Activated CD4-positive, alpha-beta T cell treated with anti-CD3 and anti-CD28 coated beads, Interleukin-2, Interleukin-4, amounts not matched to agents 100 ng/mL and 50 ng/mL, durations not matched to agents 16 hours and 8 hours (primary cell): ENCODE measurements at regions not wholly inside any gene's neighbourhood (a gene's known extent, or its start where the extent isn't known, plus 50 kb on each side); places are given as distances from the start of the nearest gene placed in this dataset.
"Not testable (repeated sequence)": the region's sequence is repeated elsewhere in the genome, so short reads cannot be mapped to it uniquely, and the experiment has no call there.

Source experiments
- DNase-seq: peaks from one replicate; pipeline ENCODE4 v3.0.0-alpha.2; 2020; ENCODE audit warnings: low spot score

DNA sequence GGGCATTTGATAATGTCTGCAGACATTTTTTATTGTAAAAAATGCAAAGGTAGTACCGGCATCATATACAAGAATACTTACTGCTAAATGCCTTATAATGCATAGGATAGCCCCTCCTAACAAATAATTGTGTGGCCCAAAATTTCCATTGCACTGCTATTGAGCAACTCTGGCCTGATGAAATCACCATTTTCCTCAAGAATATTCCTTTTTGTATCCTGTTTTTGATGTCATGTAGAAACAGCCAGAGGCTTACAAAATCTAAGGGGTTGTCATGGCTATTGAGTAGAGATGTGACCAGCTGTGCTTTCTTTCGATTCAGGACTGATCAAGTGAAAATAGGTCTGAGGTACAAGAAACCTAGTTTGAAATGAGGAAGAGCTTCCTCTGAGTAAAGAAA, 854.3 kb downstream of the KCNA4 start:
- DNase-seq: no peak

DNA sequence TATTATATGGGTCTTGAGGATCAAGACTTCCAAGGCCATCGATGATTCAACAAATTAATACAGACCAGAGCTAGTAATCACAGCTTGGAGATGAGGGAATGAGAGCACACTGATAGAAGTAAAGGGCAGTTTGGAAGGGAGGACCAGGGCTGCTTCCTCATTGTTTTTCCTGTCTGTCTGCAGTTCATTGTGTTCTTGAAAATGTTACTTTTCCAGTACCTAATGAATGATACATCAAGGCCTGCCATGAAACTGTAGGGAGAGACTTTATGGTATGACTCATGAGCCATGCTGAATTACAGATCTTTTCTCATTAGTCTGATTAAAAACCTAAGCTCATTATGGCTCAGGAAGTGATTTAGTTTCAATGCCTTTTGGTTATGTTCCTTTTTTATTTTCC, 855.6 kb downstream of the KCNA4 start:
- DNase-seq: no peak

- peak; percentile 19 for DNase-seq
Observed at GRCh38 chr11:29159552-29160465, 857.0 kb downstream of the KCNA4 start.

GRCh38 chr11:29153078-29153477, 863.8 kb downstream of the KCNA4 start:
- no peak for DNase-seq

- not testable (repeated sequence) for DNase-seq
Observed at GRCh38 chr11:29142573-29142972, 874.3 kb downstream of the KCNA4 start.

- DNase-seq: no peak
Observed at GRCh38 chr11:29135504-29135903, 881.3 kb downstream of the KCNA4 start.

DNA sequence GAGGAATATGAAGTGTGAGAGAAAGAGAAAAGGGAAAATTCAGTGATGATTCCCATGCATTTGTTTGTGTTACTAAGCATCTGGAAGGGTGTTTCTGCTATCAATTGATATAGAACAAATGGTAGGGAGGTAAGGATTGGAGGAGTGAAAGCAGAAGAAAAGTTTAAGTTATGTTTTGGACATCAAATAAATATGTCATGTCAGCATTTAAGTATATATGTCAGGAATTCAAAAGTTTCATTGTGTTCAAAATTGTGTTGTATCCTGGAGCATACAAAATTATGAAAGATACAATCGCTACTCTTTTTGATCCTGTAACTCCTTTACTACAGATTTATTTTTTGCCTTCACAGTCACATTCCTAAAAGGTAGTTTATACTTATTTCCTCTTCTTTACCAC, 885.8 kb downstream of the KCNA4 start:
- no peak for DNase-seq

- no peak for DNase-seq
Observed at GRCh38 chr11:29129844-29130243, 887.0 kb downstream of the KCNA4 start.

DNA sequence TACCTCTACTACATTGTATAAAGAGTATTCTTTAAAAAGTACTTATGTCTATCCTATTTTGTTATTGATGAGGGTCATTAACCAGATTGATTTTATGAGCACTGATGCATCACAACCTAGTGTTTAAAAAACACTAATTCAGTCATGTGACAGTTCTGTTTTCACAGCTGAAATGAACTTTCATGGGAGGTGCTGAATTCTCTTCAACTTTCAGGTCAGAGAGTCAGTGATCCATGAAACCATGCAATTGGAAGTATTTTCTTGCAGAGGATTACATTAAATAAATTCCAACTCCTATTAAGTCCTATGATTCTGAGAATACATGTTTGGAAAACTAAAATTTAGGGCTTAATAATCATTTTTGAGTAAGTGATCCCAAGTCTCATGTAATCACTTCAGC, 889.4 kb downstream of the KCNA4 start:
- DNase-seq: no peak

GRCh38 chr11:29125606-29126005, 891.2 kb downstream of the KCNA4 start:
- DNase-seq: no peak

GRCh38 chr11:29124470-29124869, 892.4 kb downstream of the KCNA4 start:
- no peak for DNase-seq

GRCh38 chr11:29119707-29120618, 896.9 kb downstream of the KCNA4 start:
- no peak for DNase-seq

GRCh38 chr11:29119116-29119515, 897.7 kb downstream of the KCNA4 start:
- no peak for DNase-seq

- DNase-seq: no peak
Observed at GRCh38 chr11:29100967-29101366, 915.9 kb downstream of the KCNA4 start.

- no peak for DNase-seq
Observed at GRCh38 chr11:29095821-29096220, 921.0 kb downstream of the KCNA4 start.

DNA sequence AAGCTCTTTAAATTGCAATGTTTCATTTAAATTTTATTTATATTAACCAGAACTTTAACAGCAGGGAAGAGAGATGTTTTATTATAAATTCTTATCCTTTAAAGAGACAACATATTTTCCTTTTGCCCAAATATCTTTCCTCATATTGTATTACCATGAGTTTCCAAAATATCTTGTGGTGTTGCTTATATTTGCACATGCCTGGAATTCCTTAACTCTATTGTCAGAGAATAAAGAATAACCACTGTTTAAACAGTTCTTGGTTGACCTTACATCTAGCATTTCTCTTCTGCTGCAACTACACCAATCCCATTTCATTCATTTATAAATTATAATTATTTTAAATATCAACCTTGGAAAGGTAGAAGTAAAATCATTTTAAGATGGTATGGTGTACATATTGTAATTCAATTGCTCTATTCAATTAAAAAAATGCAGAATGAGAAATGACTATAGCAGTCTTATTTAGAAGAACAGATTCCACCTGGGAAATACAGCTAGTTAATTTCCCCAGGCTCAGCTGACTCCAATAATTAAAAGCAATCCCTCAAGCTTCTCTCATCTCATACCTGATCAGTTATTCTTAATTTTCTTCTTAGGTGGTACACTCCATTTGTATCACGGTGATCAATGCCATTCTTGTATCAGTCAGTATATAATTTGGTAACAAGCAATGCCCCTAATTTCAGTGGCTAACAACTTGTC, 923.3 kb downstream of the KCNA4 start:
- DNase-seq: no peak

DNA sequence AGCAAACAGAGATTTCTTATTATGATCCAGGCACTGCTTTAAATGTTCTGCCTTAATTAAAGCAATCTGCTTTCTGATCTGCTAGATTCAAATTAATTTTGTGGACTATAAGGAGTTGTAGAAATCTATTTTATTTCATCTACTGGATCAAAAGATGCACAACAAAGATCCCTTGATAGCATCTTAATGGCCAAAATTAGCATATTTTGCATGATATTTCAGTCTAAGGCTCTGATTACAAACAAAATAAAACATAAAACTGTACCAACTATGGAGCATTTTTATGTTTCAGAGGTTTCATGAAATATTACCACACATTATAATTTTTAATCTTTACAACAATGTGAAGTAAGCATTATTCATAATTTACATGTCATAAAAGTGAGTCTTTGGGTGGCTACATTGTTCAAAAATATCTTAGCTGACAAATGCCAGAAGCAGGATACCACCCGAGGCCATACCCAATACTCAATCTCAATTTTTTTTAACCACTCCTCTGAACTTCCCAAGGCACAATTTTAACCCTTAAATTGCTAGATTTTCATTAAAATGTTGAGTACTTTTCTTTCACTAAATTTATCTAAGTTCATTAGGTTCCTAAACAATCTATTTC, 929.5 kb downstream of the KCNA4 start:
- DNase-seq: no peak

DNA sequence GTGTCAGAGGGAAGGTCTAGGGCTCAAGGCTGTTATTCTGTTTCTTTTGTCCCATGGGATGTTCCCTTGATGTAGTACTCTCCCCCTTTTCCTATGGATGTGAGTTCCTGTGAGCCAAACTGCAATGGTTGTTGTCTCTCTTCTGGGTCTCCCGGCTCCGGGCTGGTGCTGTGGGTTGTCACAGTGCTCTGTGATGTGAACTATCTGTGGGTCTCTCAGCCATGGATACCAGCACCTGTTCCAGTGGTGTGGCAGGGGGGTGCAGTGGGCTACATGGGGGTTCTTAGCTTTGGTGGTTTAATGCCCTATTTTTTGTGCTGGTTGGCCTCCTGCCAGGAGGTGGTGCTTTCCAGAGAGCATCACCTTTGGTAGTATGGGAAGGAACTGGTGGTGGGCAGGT, 941.1 kb downstream of the KCNA4 start:
- no peak for DNase-seq

- DNase-seq: no peak
Observed at GRCh38 chr11:29063630-29064361, 953.0 kb downstream of the KCNA4 start.

GRCh38 chr11:29061452-29061851, 953.3 kb downstream of the METTL15 start:
- no peak for DNase-seq

- DNase-seq: not testable (repeated sequence)
Observed at GRCh38 chr11:29056487-29056886, 948.3 kb downstream of the METTL15 start.
